Ureter (tissue), 1 donor: ENCODE measurements at regions not wholly inside any gene's neighbourhood (a gene's known extent, or its start where the extent isn't known, plus 50 kb on each side); places are given as distances from the start of the nearest gene placed in this dataset.

Source experiments
- DNase-seq: peaks from one replicate; pipeline ENCODE4 v3.0.0-alpha.2; 2020; ENCODE audit warnings: low spot score
- donor health status: DM: yes; HTN: yes; CAD: no.

GRCh38 chr10:36634916-36635315 is 490.5 kb upstream of the ANKRD30A start:
- DNase-seq = no peak

- DNase-seq = no peak
These were observed 495.1 kb upstream of the ANKRD30A start for GRCh38 chr10:36630267-36630666.

- DNase-seq = no peak
These were observed 495.9 kb upstream of the ANKRD30A start for GRCh38 chr10:36629476-36629875.

GRCh38 chr10:36624551-36625100 is 500.8 kb upstream of the ANKRD30A start:
- no peak for DNase-seq

- DNase-seq = no peak
These were observed 504.1 kb upstream of the ANKRD30A start for GRCh38 chr10:36621346-36621745.

GRCh38 chr10:36612436-36612835 is 513.0 kb upstream of the ANKRD30A start:
- no peak for DNase-seq

GRCh38 chr10:36608866-36609265 is 516.5 kb upstream of the ANKRD30A start:
- no peak for DNase-seq

DNA sequence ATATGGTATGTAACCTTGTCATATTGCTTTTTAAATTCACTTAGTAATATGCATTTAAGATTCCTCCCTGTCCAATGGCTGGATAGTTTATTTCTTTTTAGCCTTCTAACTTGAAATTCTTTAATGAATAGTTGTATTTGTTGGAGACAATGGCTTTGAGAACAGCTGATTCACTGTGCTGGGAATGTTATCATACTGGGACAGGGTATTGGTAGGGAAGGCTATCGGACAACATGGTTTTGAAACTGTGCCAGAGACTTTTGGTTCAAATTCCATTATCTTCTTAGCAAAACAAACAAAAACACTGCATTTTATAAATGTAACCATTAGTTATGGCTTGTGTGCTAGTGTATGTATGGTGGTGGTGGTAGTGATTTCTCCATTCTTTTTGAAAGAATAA is 517.1 kb upstream of the ANKRD30A start:
- DNase-seq = no peak

- no peak for DNase-seq
These were observed 519.1 kb upstream of the ANKRD30A start for GRCh38 chr10:36606234-36606839.

- no peak for DNase-seq
These were observed 521.1 kb upstream of the ANKRD30A start for GRCh38 chr10:36604316-36604715.

GRCh38 chr10:36603688-36604087 is 521.7 kb upstream of the ANKRD30A start:
- no peak for DNase-seq

- DNase-seq = no peak
These were observed 523.0 kb upstream of the ANKRD30A start for GRCh38 chr10:36602374-36602773.

GRCh38 chr10:36597756-36598320 is 527.6 kb upstream of the ANKRD30A start:
- no peak for DNase-seq

DNA sequence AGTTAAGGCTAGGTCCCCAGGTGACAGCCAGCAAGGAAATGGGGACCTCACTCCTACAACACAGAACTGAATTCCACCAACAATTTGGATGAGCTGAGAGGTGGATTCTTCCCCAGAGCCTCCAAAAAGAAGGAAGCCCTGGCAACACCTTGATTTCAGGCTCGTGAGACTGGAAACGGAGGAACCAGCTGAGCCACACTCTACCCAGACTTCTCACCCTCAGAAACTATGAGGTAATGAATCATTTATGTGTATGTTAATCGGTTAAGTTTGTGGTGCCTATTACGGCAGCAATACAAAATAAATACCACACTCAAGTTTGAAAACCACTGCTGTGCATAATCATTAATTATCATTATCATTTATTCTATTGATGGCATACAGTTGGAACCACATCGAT is 532.4 kb upstream of the ANKRD30A start:
- no peak for DNase-seq

GRCh38 chr10:36591436-36591835 is 534.0 kb upstream of the ANKRD30A start:
- no peak for DNase-seq

DNA sequence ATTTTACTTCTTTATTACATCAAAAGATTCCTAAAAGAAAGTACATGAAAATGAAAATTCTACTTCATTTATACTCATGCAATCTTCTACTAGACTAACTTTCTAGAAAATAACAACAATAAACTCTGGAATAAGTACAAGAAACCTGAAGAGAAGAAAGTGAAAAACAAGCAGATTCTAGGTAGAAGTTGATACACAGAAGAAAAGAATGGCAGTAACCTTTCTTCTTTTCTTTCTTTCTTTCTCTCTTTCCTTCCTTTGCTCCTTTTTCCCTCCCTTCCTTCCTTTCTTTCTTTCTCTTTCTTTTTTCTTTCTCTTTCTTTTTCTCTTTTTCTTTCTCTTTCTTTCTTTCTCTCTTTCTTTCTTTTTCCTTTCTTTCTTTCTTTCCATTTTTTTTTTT is 541.7 kb upstream of the ANKRD30A start:
- DNase-seq = no peak

- no peak for DNase-seq
These were observed 544.2 kb upstream of the ANKRD30A start for GRCh38 chr10:36581237-36581636.

GRCh38 chr10:36578306-36578705 is 547.1 kb upstream of the ANKRD30A start:
- no peak for DNase-seq

DNA sequence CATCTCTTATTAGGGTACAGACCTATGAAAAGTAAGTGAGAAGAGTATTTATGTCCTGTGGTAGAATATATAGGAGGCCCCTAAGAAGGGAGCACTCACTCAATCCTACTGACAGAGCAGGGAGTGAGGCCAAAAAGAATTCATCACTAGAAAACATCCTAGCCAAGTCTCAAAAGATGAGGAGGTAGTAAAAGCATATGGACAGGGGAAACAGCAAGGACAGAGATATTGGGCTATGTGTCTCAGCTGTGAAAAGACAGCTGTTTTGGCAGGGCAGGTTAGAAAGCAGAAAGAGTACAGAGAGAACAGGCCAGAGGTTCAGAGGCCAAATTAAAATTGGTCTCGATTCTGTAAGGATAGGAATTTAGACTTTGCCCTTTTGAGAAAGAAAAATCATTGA is 548.3 kb upstream of the ANKRD30A start:
- DNase-seq = no peak

DNA sequence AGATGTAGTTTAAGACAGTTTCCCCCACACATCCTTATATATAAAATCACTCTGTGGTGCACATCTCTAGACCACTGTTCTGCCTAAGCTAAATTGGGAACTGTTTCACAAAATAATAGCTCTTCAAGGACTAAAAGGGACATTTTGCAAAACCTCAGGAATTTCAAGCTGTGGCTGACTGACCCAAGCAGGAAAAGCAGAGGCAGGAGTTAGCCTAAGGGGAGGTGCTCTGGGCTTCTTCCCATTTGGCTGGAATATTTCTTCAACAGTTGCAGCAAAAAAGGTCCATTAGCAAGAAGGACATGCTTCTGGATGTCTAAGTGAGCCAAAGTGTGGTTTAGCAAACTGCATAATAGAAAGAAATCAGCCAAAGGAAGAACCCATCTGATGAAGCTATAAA is 551.2 kb upstream of the ANKRD30A start:
- no peak for DNase-seq

- no peak for DNase-seq
These were observed 552.2 kb upstream of the ANKRD30A start for GRCh38 chr10:36573246-36573645.

DNA sequence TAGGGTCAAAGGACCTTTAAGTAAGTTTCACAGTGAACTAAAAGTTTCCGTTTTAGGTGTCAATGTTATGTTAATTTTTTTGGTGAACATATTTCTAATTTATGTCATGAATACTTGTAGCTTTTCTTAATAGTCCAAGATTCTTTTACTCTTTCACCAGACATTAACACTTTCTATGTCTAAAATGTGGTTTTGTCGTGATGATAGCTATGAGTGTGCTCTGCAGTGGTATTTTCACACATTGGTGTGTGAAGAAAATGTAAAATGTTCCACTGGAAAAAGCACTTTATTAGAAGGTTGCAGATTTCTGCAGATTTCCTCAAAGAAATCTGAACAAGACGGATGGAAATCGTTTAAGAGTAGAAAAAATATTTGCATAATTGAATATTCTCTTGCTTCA is 561.0 kb upstream of the ANKRD30A start:
- DNase-seq = no peak
